HG02763 (cell line): ENCODE measurements at regions not wholly inside any gene's neighbourhood (a gene's known extent, or its start where the extent isn't known, plus 50 kb on each side); places are given as distances from the start of the nearest gene placed in this dataset.
"Not testable (repeated sequence)": the region's sequence is repeated elsewhere in the genome, so short reads cannot be mapped to it uniquely, and the experiment has no call there.

Experiments used
- ATAC-seq: cut with Tn5 transposase; IDR thresholded peaks from one replicate; pipeline ENCODE4 v1.9.1; 2021; ENCODE audit warnings: mild to moderate bottlenecking, moderate library complexity; ENCODE audit not compliant: unreplicated experiment

GRCh38 chr15:96466389-96466947 lies 136.0 kb downstream of the NR2F2 start:
- ATAC-seq, result no peak

GRCh38 chr15:96468036-96468435 lies 137.5 kb downstream of the NR2F2 start:
- no peak for ATAC-seq

- no peak for ATAC-seq
Measured at GRCh38 chr15:96470681-96471310, 140.3 kb downstream of the NR2F2 start.

GRCh38 chr15:96472681-96473080 lies 142.2 kb downstream of the NR2F2 start:
- no peak for ATAC-seq

DNA sequence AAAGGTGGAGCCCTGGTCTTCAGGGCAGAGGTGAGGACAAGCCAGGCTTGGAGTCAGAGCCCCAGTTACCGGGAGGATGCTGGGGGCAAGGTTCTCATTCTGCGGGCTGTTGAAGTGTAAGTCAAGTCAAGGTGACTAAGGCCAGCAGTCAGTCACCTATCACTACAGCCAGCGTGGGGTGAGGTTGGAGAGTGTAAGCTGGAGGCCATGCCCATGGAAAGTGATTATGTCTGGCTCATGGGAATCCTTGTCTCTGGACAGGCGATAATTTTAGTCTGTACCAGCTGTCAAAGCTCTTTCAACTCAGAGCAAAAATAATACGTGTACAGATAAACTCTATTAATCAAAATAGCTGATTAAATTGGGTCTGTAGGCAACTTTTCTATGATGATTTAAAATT lies 143.1 kb downstream of the NR2F2 start:
- ATAC-seq, result no peak

DNA sequence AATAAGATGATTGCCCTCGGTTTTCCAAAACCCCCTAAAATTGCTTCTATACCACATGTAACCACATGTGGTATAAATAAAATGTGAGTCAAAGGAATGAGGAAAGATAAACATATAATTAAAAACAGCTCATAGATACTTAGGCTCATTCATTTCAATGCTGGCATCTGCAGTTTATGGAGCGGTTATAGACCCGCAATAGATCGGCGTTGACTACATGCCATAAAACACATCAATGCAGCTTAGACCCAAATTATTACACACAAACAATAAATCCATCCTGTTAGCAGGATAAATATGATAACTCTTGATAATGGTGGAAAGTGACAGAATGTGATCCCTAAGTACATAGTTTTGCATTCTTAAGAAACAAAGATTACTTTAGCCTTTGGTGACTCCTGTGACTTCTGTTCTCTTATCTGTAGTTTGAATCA lies 143.7 kb downstream of the NR2F2 start:
- ATAC-seq, result no peak

DNA sequence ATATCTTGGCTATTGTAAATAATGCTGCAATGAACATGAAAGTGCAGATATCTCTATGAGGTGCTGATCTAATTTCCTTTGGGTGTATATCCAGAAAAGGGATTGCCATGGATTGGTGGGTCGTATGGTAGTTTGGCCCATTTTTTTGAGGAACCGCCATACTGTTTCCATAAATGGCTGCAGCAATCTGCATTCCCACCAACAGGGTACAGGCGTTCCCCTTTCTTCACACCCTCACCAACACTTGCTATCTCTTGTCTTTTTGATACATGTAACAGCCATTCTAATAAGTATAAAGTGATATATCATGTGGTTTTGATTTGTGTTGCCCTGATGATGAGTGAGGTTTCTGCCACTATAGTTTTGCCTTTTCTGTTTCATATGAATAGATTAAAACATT lies 146.7 kb downstream of the NR2F2 start:
- ATAC-seq, result no peak

DNA sequence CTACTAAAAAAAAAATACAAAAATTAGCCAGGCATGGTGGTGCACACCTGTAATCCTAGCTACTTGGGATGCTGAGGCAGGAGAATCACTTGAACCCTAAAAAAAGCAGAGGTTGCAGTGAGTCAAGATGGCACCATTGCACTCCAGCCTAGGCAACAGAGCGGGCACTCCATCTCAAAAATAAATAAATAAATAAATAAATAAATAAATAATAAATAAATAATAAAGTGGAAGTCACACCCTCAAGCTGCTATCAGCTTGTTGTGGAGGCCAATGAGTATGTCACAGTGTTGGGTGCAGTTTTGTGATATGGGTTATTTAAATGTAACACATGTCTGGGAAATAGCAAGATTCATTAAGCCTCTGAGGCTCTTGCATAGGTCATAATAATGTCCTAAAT lies 153.9 kb downstream of the NR2F2 start:
- ATAC-seq, result not testable (repeated sequence)

- ATAC-seq, result no peak
Measured at GRCh38 chr15:96484830-96485229, 154.3 kb downstream of the NR2F2 start.

DNA sequence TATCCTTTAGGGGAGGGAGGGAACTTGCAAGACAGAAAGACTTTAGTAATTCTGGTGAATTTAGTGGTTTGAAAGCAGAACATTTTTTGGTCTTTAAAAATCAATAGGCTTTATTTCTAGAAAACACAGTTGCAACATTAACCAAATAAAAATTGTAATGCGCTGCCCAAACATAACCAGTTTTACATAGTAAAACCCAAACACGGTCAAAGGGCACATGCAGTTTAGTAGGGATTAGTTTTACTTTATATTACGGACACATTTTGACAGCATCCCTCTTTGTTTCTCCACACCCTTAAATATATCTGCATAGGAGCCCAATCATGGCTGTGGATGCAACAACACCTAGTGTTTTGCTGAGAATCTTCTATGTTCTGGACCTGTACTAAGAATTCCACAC lies 156.7 kb downstream of the NR2F2 start:
- no peak for ATAC-seq

DNA sequence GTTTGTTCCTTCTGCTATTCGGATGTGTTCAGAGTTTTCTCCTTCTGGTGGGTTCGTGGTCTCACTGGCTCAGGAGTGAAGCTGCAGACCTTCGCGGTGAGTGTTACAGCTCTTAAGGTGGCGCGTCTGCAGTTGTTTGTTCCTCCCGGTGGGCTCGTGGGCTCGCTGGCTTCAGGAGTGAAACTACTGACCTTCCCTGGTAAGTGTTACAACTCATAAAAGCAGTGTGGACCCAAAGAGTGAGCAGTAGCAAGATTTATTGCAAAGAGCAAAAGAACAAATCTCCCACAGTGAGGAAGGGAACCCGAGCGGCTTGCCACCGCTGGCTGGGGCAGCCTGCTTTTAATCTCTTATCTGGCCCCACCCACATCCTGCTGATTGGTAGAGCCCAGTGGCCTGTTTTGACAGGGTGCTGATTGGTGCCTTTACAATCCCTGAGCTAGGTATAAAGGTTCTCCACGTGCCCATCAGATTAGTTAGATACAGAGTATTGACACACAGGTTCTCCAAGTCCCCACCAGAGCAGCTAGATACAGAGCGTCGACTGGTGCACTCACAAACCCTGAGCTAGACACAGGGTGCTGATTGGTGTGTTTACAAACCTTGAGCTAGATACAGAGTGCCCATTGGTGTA lies 160.7 kb downstream of the NR2F2 start:
- ATAC-seq, result not testable (repeated sequence)

GRCh38 chr15:96491700-96492644 lies 161.5 kb downstream of the NR2F2 start:
- not testable (repeated sequence) for ATAC-seq

DNA sequence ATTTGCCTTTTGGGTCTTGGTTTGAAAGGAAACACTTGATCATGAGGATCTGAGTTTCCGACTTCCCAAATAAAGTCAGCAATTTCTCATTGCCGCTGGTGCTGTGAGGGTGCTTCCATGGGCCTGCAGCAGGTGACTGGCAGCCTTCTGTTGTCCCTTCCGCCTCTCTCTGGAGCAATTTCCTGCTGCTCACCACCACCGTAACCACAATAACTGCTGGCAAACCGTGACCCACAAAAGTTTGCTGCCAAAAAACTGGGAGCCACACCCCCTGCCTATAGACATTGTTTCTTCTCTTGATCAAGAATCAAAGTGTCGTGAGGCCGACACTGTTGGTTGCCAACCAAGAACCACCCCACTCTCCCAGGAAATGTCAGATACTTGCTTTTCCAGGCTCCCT lies 164.0 kb downstream of the NR2F2 start:
- no peak for ATAC-seq

DNA sequence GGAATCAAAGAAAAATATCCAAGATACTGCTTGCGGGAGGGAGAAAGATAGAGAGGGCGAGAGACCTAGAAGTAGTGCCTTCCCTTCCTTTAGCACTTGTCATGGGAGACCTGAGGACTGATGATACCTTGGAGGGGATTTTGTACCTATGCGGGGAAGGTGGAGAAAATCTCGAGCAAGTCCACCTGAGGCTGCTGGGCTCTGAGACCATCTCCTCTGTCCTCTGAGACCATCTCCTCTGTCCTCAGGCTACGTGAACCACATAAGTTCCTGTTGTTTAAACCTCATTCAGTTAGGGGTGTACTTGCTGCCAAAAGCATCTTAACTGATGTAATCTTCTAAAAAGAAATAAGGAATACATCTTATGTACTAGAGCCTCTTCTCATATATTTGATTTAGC lies 164.9 kb downstream of the NR2F2 start:
- ATAC-seq, result no peak

- no peak for ATAC-seq
Measured at GRCh38 chr15:96497951-96498350, 167.5 kb downstream of the NR2F2 start.

DNA sequence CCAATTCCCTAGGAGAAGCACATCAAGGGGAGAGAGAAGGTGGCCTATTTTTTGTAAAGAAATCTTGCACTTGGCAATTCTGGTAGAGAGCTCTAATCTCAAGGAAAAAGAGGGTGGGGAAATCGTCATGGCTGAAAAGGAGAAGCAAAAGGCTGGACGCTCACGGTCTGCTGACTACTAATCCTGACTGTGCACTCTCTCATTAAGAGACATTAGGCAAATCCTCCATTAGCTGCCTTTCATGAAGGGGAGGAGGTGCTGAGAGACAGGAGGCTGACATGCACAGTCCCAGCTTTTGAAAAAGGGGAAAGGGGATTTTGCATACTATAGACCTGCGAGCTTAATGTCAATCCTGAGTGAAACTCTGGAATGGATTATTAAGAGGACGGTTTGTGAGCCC lies 170.0 kb downstream of the NR2F2 start:
- ATAC-seq, result no peak

GRCh38 chr15:96501362-96501761 lies 170.9 kb downstream of the NR2F2 start:
- ATAC-seq, result no peak

- no peak for ATAC-seq
Measured at GRCh38 chr15:96502196-96502595, 171.7 kb downstream of the NR2F2 start.

GRCh38 chr15:96503276-96503675 lies 172.8 kb downstream of the NR2F2 start:
- ATAC-seq, result no peak

GRCh38 chr15:96504371-96504770 lies 173.9 kb downstream of the NR2F2 start:
- no peak for ATAC-seq

- no peak for ATAC-seq
Measured at GRCh38 chr15:96505014-96505413, 174.5 kb downstream of the NR2F2 start.
